Loucy (cell line): ENCODE measurements at regions not wholly inside any gene's neighbourhood (a gene's known extent, or its start where the extent isn't known, plus 50 kb on each side); places are given as distances from the start of the nearest gene placed in this dataset.
"Not testable (repeated sequence)": the region's sequence is repeated elsewhere in the genome, so short reads cannot be mapped to it uniquely, and the experiment has no call there.

ENCODE experiments used
- EZH2phosphoT487 ChIP-seq: fragments of 200-600 bp; IDR thresholded peaks from 2 replicates; pipeline ENCODE4 v1.6.1; 2018; ENCODE audit warnings: antibody characterized with exemption, mild to moderate bottlenecking, moderate library complexity, borderline replicate concordance
- TF ChIP-seq, protein P1 (sequence below): fragments of 200-600 bp; sonication (generic); conservative IDR thresholded peaks from 2 replicates; pipeline ENCODE4 v1.5.1; 2014; ENCODE audit warnings: mild to moderate bottlenecking, antibody characterized with exemption, low read length

DNA sequence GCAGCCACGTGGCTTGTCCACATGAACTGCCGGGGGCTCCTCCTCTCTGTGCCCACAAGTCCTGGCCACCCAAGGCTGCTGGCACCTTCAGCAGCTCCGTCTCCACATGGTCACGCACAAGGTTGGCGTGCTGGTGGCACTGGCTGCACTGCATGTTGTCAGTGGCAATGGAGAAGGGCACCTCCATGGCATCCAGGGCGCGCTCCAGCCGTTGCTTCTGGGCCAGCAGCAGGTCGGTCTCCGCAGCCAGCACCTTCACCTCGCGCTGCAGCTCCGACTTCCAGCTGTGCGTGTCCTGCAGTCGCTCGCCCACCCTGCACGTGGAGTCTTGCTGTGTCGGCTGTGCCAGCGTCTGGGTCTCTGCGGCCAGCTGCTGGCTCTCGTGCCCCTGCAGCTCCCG, 1448.4 kb upstream of the TPTE start:
- TF ChIP-seq, protein P1, sequence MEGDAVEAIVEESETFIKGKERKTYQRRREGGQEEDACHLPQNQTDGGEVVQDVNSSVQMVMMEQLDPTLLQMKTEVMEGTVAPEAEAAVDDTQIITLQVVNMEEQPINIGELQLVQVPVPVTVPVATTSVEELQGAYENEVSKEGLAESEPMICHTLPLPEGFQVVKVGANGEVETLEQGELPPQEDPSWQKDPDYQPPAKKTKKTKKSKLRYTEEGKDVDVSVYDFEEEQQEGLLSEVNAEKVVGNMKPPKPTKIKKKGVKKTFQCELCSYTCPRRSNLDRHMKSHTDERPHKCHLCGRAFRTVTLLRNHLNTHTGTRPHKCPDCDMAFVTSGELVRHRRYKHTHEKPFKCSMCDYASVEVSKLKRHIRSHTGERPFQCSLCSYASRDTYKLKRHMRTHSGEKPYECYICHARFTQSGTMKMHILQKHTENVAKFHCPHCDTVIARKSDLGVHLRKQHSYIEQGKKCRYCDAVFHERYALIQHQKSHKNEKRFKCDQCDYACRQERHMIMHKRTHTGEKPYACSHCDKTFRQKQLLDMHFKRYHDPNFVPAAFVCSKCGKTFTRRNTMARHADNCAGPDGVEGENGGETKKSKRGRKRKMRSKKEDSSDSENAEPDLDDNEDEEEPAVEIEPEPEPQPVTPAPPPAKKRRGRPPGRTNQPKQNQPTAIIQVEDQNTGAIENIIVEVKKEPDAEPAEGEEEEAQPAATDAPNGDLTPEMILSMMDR, result not testable (repeated sequence)
- TF ChIP-seq EZH2phosphoT487, result not testable (repeated sequence)
